Thoracic aorta (tissue), 2 donors: ENCODE measurements at regions not wholly inside any gene's neighbourhood (a gene's known extent, or its start where the extent isn't known, plus 50 kb on each side); places are given as distances from the start of the nearest gene placed in this dataset.

Source experiments
- ATAC-seq: fragments of 150-250 bp; one replicate; pipeline ENCODE4 v1.8.0; 2017; ENCODE audit warnings: low read depth; ENCODE audit not compliant: insufficient number of reproducible peaks, low FRiP score
- DNase-seq: peaks from one replicate; pipeline ENCODE4 v3.0.0-alpha.2; 2020; ENCODE audit warnings: low spot score
- H3K27ac ChIP-seq, 2 donors: fragments of 200-600 bp; sonication (generic); 1 replicate in 1 of 2; 2 replicates in 1 of 2; pipeline ENCODE4 v1.5.1; 2016; ENCODE audit warnings: mild to moderate bottlenecking in 2 of 2, moderate library complexity in 2 of 2
- H3K27me3 ChIP-seq: fragments of 200-600 bp; sonication (generic); replicated peaks from 2 replicates; pipeline ENCODE4 v1.6.0; 2016; ENCODE audit warnings: mild to moderate bottlenecking; ENCODE audit not compliant: insufficient read depth
- H3K36me3 ChIP-seq: fragments of 200-600 bp; sonication (generic); one replicate; pipeline ENCODE4 v1.5.1; 2016
- H3K4me1 ChIP-seq, 2 donors: fragments of 200-600 bp; sonication (generic); 1 replicate in 1 of 2; 2 replicates in 1 of 2; pipeline versions ENCODE4 v1.5.1 to v1.6.0; 2016; ENCODE audit warnings: low read depth in 2 of 2, mild to moderate bottlenecking in 1 of 2; ENCODE audit not compliant: control insufficient read depth in 1 of 2
- H3K4me3 ChIP-seq: fragments of 200-600 bp; sonication (generic); 2 replicates; pipeline ENCODE4 v1.5.1; 2016; ENCODE audit warnings: mild to moderate bottlenecking
- H3K9me3 ChIP-seq: fragments of 200-600 bp; sonication (generic); 2 replicates; pipeline ENCODE4 v1.5.1; 2016
- TF ChIP-seq, protein P1 (sequence below): fragments of 200-600 bp; sonication (generic); IDR thresholded peaks from one replicate; pipeline ENCODE4 v1.5.1; 2019; ENCODE audit warnings: antibody characterized with exemption

DNA sequence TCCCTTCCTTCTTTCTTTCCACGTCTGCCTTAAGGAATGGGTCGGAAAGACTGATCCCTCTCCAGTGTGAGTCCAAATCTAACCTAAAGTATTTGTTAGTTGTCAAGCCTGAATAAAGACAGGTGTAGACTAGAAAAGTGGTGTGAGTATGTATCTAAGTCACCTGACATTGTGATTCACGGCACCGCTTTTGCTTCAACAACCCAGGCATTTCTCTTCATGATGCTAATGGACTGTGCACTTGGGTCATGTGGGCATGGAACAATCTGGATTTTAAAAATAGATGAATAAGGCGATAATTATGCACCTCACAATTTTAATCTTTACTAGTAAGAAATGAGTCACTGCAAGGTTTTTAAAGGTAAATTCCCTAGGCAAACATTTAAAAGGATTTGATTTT lies 107.5 kb downstream of the LIPG start:
- Histone ChIP-seq H3K4me3 (no peak overlapping the region), H3K36me3 (no peaks in the 10 kb centered on the region), H3K4me1 (no peaks in the 10 kb centered on the region), H3K27ac (no peak overlapping the region), H3K9me3 (no peaks in the 10 kb centered on the region), H3K27me3 (no peaks in the 10 kb centered on the region)
- DNase-seq: no peak
- no peak for ATAC-seq
- TF ChIP-seq, protein P1, sequence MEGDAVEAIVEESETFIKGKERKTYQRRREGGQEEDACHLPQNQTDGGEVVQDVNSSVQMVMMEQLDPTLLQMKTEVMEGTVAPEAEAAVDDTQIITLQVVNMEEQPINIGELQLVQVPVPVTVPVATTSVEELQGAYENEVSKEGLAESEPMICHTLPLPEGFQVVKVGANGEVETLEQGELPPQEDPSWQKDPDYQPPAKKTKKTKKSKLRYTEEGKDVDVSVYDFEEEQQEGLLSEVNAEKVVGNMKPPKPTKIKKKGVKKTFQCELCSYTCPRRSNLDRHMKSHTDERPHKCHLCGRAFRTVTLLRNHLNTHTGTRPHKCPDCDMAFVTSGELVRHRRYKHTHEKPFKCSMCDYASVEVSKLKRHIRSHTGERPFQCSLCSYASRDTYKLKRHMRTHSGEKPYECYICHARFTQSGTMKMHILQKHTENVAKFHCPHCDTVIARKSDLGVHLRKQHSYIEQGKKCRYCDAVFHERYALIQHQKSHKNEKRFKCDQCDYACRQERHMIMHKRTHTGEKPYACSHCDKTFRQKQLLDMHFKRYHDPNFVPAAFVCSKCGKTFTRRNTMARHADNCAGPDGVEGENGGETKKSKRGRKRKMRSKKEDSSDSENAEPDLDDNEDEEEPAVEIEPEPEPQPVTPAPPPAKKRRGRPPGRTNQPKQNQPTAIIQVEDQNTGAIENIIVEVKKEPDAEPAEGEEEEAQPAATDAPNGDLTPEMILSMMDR: no peak

- TF ChIP-seq, protein P1: no peak
- Histone ChIP-seq H3K4me3 (no peak overlapping the region), H3K27ac (no peak overlapping the region), H3K27me3 (no peaks in the 10 kb centered on the region), H3K4me1 (no peaks in the 10 kb centered on the region), H3K9me3 (no peaks in the 10 kb centered on the region), H3K36me3 (no peaks in the 10 kb centered on the region)
- ATAC-seq (no peak), DNase-seq (no peak)
These were observed 106.9 kb downstream of the LIPG start for GRCh38 chr18:49668574-49669275.

GRCh38 chr18:49667462-49667861 lies 105.6 kb downstream of the LIPG start:
- DNase-seq (no peak), ATAC-seq (no peak)
- H3K4me1 ChIP-seq: no peaks in the 10 kb centered on the region
- no peaks in the 10 kb centered on the region for H3K36me3 ChIP-seq
- no peaks in the 10 kb centered on the region for H3K27me3 ChIP-seq
- no peak overlapping the region for H3K27ac ChIP-seq
- TF ChIP-seq, protein P1: no peak
- H3K9me3 ChIP-seq: no peaks in the 10 kb centered on the region
- H3K4me3 ChIP-seq: no peak overlapping the region

DNA sequence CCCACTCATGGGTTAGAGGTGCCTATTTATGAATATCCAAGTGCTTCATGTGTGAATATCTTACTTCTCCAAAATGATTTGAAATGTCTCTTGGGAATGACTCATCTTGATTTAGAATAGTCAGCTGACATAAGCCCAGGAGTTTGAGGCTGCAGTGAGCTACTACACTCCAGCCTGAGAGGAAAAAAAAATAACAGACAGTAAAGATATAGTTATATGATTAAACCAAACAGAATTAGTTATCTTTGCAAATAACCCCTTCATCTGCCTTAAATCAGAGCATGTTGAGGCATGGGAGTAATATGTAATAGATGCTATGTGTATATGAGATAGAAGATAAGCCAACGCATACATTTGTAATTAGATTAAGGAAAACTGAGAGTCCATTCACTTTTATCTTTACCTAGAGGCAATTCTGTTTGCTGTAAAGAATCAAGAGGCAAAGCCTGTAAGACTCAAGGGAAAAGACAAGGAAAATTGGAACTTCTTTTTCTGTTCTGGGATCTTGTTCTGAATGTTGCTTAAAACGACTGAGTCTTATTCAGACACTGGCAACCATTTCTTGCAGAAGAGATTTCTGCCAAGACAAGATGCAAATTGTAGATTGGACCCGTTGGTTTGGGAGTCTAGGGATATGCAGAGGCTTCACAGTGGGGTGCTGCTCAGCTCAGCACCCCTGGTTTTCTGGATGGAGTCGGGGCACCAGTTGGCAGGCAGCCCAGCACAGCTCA lies 104.4 kb downstream of the LIPG start:
- Histone ChIP-seq H3K4me1 (no peaks in the 10 kb centered on the region), H3K27ac (no peak overlapping the region), H3K9me3 (no peaks in the 10 kb centered on the region), H3K27me3 (no peaks in the 10 kb centered on the region), H3K4me3 (no peak overlapping the region), H3K36me3 (no peaks in the 10 kb centered on the region)
- ATAC-seq: no peak
- no peak for DNase-seq
- TF ChIP-seq, protein P1: no peak

DNA sequence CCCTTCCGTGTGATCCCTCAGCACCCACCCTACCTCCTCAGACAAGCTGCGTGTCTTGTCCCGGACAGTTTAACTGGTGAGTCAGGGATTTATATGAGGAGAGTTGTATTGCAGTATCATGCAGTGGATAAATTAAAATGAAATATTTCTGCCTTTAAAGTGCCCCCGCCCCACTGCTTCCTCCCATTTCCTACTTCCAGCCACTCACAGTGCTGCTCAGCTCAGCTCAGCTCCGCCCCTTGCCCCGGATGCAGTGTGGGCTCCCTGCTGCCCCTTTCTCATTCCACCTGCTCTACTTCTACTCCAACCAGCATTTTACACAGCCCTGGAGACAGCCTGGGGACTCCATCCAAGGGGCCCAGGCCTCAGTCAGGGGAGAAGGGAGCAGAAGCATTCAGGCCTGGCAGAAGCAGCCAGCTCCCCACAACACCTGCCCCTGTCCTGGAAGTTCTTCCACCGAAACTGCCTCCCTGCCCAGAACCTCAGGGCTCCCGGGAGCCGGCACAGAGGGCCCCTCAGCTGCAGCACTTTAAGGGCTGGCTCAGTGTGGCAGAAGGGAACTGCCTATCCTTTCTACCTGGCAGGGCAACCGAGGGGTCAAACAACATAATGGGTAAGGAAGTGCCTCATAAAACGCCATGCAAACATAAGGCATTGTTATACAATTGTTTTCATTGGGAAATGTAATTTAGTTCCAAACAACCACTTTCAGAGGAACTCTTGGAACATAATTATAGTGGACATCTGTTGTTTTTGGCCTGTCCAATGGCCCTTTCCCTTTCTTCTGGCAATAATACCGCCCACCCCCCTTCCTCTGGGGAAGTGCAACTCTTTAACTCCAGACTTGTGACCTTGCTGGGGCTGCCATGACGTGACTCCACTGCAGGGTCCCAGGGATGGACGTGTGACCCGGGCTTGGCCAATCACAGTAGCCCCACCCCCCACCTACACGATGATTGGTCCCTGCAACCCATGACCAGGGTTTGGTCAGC lies 102.3 kb downstream of the LIPG start:
- no peak overlapping the region for H3K27ac ChIP-seq
- ATAC-seq (no peak), DNase-seq (no peak)
- TF ChIP-seq, protein P1: no peak
- H3K36me3 ChIP-seq: no peaks in the 10 kb centered on the region
- no peaks in the 10 kb centered on the region for H3K27me3 ChIP-seq
- no peak overlapping the region for H3K4me3 ChIP-seq
- no peaks in the 10 kb centered on the region for H3K4me1 ChIP-seq
- H3K9me3 ChIP-seq: no peaks in the 10 kb centered on the region
